ENCODE measurements at regions not wholly inside any gene's neighbourhood (a gene's known extent, or its start where the extent isn't known, plus 50 kb on each side); places are given as distances from the start of the nearest gene placed in this dataset.

DNA sequence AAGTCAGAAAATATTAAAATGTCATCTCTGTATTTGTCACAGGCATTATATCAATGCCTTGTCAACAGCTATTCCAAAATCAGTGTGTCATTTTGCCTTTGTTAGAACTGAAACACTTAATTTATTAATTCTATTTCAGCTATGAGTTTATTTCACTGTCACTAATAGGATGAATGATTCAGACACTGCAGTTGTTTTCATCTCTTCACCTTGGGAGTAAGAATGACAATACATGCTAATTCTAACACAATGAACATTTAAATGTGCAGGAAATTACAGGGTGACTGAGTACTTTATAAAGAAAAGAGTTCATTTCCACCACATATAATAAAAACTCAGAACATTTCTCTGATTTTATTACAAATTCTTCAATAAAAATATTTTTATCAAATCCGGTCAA, 109.7 kb downstream of the P2RY1 start:
- TF ChIP-seq POLR2AphosphoS5 (IDR thresholded peaks at IDR 0.05) = no peak
- TF ChIP-seq, protein P1, sequence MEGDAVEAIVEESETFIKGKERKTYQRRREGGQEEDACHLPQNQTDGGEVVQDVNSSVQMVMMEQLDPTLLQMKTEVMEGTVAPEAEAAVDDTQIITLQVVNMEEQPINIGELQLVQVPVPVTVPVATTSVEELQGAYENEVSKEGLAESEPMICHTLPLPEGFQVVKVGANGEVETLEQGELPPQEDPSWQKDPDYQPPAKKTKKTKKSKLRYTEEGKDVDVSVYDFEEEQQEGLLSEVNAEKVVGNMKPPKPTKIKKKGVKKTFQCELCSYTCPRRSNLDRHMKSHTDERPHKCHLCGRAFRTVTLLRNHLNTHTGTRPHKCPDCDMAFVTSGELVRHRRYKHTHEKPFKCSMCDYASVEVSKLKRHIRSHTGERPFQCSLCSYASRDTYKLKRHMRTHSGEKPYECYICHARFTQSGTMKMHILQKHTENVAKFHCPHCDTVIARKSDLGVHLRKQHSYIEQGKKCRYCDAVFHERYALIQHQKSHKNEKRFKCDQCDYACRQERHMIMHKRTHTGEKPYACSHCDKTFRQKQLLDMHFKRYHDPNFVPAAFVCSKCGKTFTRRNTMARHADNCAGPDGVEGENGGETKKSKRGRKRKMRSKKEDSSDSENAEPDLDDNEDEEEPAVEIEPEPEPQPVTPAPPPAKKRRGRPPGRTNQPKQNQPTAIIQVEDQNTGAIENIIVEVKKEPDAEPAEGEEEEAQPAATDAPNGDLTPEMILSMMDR (IDR thresholded peaks at IDR 0.05) = no peak

All from transverse colon (tissue), 4 donors.